PC-3 (cell line): ENCODE measurements at regions not wholly inside any gene's neighbourhood (a gene's known extent, or its start where the extent isn't known, plus 50 kb on each side); places are given as distances from the start of the nearest gene placed in this dataset.
"Not testable (repeated sequence)": the region's sequence is repeated elsewhere in the genome, so short reads cannot be mapped to it uniquely, and the experiment has no call there.

ENCODE experiments used
- ATAC-seq: fragments of 200-7000 bp; cut with Tn5 transposase; 2 replicates; pipeline ENCODE4 v1.9.1; 2020; ENCODE audit warnings: mild to moderate bottlenecking, moderate library complexity
- BruUV-seq: library from RNA; stranded (reverse); fragments of 400-500 nt; replicated peaks from 2 replicates; lab custom pipeline; 2021; lab: Mats Ljungman, UMichigan
- CTCF ChIA-PET: fragments of 300-600 bp; sonication (Branson Sonifier 250); formaldehyde crosslinking; loops from one replicate; lab custom pipeline; 2022; ENCODE audit warnings: antibody characterized with exemption; lab: Charles Lee
- POLR2A ChIA-PET: fragments of 300-600 bp; sonication (Branson Sonifier 250); formaldehyde crosslinking; loops from one replicate; lab custom pipeline; 2022; ENCODE audit warnings: antibody characterized with exemption; ENCODE audit not compliant: unreplicated experiment; lab: Charles Lee
- DNase-seq: peaks from one replicate; pipeline ENCODE4 v3.0.0-alpha.2; 2015
- H2AFZ ChIP-seq: fragments of 300-600 bp; sonication (generic); 2 replicates; pipeline ENCODE4 v1.6.0; 2016; ENCODE audit warnings: antibody characterized with exemption, low read length
- H3F3A ChIP-seq: fragments of 300-600 bp; sonication (generic); one replicate; pipeline ENCODE4 v1.6.0; 2017; ENCODE audit warnings: antibody characterized with exemption, low read length, control low read depth, mild to moderate bottlenecking; ENCODE audit not compliant: unreplicated experiment
- H3K27ac ChIP-seq: fragments of 300-600 bp; sonication (generic); 2 replicates; pipeline ENCODE4 v1.5.1; 2016; ENCODE audit warnings: mild to moderate bottlenecking, low read length
- H3K27me3 ChIP-seq: fragments of 300-600 bp; sonication (generic); 2 replicates; pipeline ENCODE4 v1.6.1; 2016; ENCODE audit warnings: low read length, mixed read lengths
- H3K36me3 ChIP-seq: fragments of 300-600 bp; sonication (generic); 2 replicates; pipeline ENCODE4 v1.6.1; 2016; ENCODE audit warnings: low read depth, mixed run types, low read length, mixed read lengths
- H3K4me1 ChIP-seq: fragments of 300-600 bp; sonication (generic); 2 replicates; pipeline ENCODE4 v1.5.1; 2016; ENCODE audit warnings: low read length; ENCODE audit not compliant: insufficient read depth
- H3K4me2 ChIP-seq: fragments of 300-600 bp; sonication (generic); 2 replicates; pipeline ENCODE4 v1.6.0; 2016; ENCODE audit warnings: low read length
- H3K4me3 ChIP-seq: fragments of 300-600 bp; sonication (generic); 2 replicates; pipeline ENCODE4 v1.5.1; 2016; ENCODE audit warnings: mild to moderate bottlenecking, low read length, mixed read lengths
- H3K79me2 ChIP-seq: fragments of 300-600 bp; sonication (generic); 2 replicates; pipeline ENCODE4 v1.6.1; 2017; ENCODE audit warnings: low read length, mixed read lengths
- H3K9ac ChIP-seq: fragments of 300-600 bp; sonication (generic); 2 replicates; pipeline ENCODE4 v1.6.0; 2016; ENCODE audit warnings: mild to moderate bottlenecking, low read length
- H3K9me2 ChIP-seq: fragments of 300-600 bp; sonication (generic); replicated peaks from 2 replicates; pipeline ENCODE4 v1.6.1; 2016; ENCODE audit warnings: mixed run types, low read length, mixed read lengths
- H3K9me3 ChIP-seq: fragments of 300-600 bp; sonication (generic); 2 replicates; pipeline ENCODE4 v1.6.1; 2016; ENCODE audit warnings: low read length, mixed read lengths
- H4K20me1 ChIP-seq: fragments of 300-600 bp; sonication (generic); 2 replicates; pipeline ENCODE4 v1.6.1; 2016; ENCODE audit warnings: low read length, mixed read lengths
- CTCF ChIP-seq: fragments of 300-600 bp; sonication (generic); conservative IDR thresholded peaks from 2 replicates; pipeline ENCODE4 v1.5.1; 2017; ENCODE audit warnings: antibody characterized with exemption, low read depth, mild to moderate bottlenecking, low read length
- EZH2 ChIP-seq: fragments of 300-600 bp; sonication (generic); IDR thresholded peaks from one replicate; pipeline ENCODE4 v1.6.1; 2017; ENCODE audit warnings: antibody characterized with exemption, mild to moderate bottlenecking, low read length; ENCODE audit not compliant: unreplicated experiment
- EZH2phosphoT487 ChIP-seq: fragments of 300-600 bp; sonication (generic); IDR thresholded peaks from 2 replicates; pipeline ENCODE4 v1.6.1; 2018; ENCODE audit warnings: mild to moderate bottlenecking, antibody characterized with exemption, low read length, borderline replicate concordance
- intact Hi-C: fragments of 100-400 bp; cut with micrococcal nuclease; formaldehyde crosslinking; loops from 2 replicates; pipeline ENCODE4 v1.9.0; 2023

DNA sequence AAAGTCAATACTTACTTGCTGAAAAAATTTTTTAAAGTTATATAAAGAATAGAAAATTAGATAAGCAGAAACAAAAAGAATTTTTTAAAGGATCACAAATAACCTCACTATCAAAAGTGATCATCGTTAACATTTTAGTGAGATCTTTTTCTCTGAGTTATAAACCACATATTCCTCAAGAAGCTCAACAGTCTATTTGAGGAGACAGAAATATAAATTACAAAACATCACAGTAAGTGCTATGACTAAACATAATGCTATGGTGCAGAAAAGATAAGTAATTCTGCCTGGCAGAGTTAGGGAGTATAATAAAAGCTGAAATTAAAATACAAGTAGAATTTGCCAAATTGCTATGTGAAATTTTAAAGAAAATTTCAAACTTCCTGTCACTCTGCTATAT, 226.7 kb downstream of the LMBRD1 start:
- H4K20me1 ChIP-seq = no peaks in the 10 kb centered on the region
- intact Hi-C loops = no loop called here
- DNase-seq = no peak
- no peaks in the 10 kb centered on the region for H3K4me1 ChIP-seq
- no peaks in the 10 kb centered on the region for H3F3A ChIP-seq
- H3K9me3 ChIP-seq = no peaks in the 10 kb centered on the region
- H3K36me3 ChIP-seq = no peaks in the 10 kb centered on the region
- no peak overlapping the region for H3K4me2 ChIP-seq
- H3K4me3 ChIP-seq = no peak overlapping the region
- no peak overlapping the region for H3K27ac ChIP-seq
- no peak for TF ChIP-seq EZH2phosphoT487
- TF ChIP-seq CTCF = no peak
- TF ChIP-seq EZH2 = no peak
- POLR2A ChIA-PET = no interaction called here
- no peak overlapping the region for H2AFZ ChIP-seq
- CTCF ChIA-PET = no interaction called here
- H3K79me2 ChIP-seq = no peaks in the 10 kb centered on the region
- no peak for ATAC-seq
- H3K9ac ChIP-seq = no peak overlapping the region
- H3K9me2 ChIP-seq = no peaks in the 10 kb centered on the region
- H3K27me3 ChIP-seq = no peaks in the 10 kb centered on the region
- no TSS peak for BruUV-seq

- ATAC-seq = not testable (repeated sequence)
These were observed 236.2 kb downstream of the LMBRD1 start for GRCh38 chr6:69560597-69560996.

DNA sequence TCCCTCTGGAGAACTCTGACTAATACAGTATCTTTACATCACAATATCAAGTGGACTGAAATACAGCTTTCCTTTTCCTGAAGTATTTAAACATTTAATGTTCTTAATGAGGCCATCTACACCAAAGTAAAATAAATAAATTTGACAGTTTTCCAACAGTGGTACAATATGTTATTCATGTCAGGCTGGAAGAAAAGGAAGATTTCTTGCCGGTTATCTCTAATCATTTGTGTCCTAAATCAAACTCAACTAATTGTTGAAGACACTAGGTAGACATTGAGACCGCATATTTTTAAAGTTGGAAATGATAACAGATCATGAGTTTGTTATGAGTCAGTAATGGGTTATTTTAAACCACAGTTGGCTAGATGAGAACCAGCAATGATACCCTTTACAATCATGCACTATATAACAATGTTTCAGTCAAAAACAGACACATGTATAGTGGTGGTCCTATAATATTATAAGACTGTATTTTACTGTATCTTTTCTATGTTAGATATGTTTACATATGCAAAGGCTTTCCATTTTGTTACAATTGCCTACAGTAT, 241.6 kb downstream of the LMBRD1 start:
- H3K4me2 ChIP-seq = no peak overlapping the region
- H3K27me3 ChIP-seq = no peaks in the 10 kb centered on the region
- BruUV-seq = no TSS peak
- CTCF ChIA-PET = no interaction called here
- no peaks in the 10 kb centered on the region for H3K79me2 ChIP-seq
- POLR2A ChIA-PET = no interaction called here
- H3K4me3 ChIP-seq = no peak overlapping the region
- no peak overlapping the region for H3K27ac ChIP-seq
- H3K9ac ChIP-seq = no peak overlapping the region
- DNase-seq (no peak), ATAC-seq (no peak)
- H3K9me2 ChIP-seq = no peaks in the 10 kb centered on the region
- TF ChIP-seq CTCF (no peak), EZH2phosphoT487 (no peak), EZH2 (no peak)
- no peak overlapping the region for H2AFZ ChIP-seq
- H3K36me3 ChIP-seq = no peaks in the 10 kb centered on the region
- H3F3A ChIP-seq = no peaks in the 10 kb centered on the region
- H3K9me3 ChIP-seq = no peaks in the 10 kb centered on the region
- H3K4me1 ChIP-seq = no peaks in the 10 kb centered on the region
- intact Hi-C loops = no loop called here
- H4K20me1 ChIP-seq = no peaks in the 10 kb centered on the region

More at GRCh38 chr6:69560597-69560996, 236.2 kb downstream of the LMBRD1 start:
- BruUV-seq, H3K9ac ChIP-seq, H3K9me2 ChIP-seq, POLR2A ChIA-PET, intact Hi-C loops, H3K79me2 ChIP-seq, H3K36me3 ChIP-seq, H3K9me3 ChIP-seq, H3F3A ChIP-seq, H4K20me1 ChIP-seq, CTCF ChIA-PET, H3K4me3 ChIP-seq, H3K4me1 ChIP-seq, H2AFZ ChIP-seq, H3K4me2 ChIP-seq, H3K27me3 ChIP-seq, H3K27ac ChIP-seq, DNase-seq: not testable (repeated sequence)
